CD4-positive, alpha-beta T cell (primary cell): ENCODE measurements at regions not wholly inside any gene's neighbourhood (a gene's known extent, or its start where the extent isn't known, plus 50 kb on each side); places are given as distances from the start of the nearest gene placed in this dataset.

Experiments used
- ATAC-seq: fragments of 200-7000 bp; cut with Tn5 transposase; one replicate; pipeline ENCODE4 v1.10.0; 2022; ENCODE audit warnings: mild to moderate bottlenecking; ENCODE audit not compliant: poor library complexity
- CTCF ChIA-PET: fragments of 350-600 bp; sonication (Branson Sonifier 250); formaldehyde crosslinking; loops from one replicate; lab custom pipeline; 2021; ENCODE audit warnings: antibody characterized with exemption, inconsistent platforms; lab: Charles Lee
- POLR2A ChIA-PET: fragments of 350-600 bp; sonication (Branson Sonifier 250); formaldehyde crosslinking; loops from one replicate; lab custom pipeline; 2021; ENCODE audit warnings: antibody characterized with exemption, inconsistent platforms; lab: Charles Lee
- DNase-seq, 14 experiments: peaks; one replicate each; pipeline ENCODE4 v3.0.0-alpha.2; 2013 to 2020; ENCODE audit warnings: mixed read lengths in 2 of 14
- H3K27ac ChIP-seq, 2 donors: one replicate each; pipeline versions ENCODE4 v1.5.1 to v1.7.0; 2013; ENCODE audit warnings: low read length in 2 of 2, low read depth in 1 of 2, mild to moderate bottlenecking in 1 of 2
- H3K27me3 ChIP-seq, 2 experiments: 1 replicate in 1 of 2; 2 replicates in 1 of 2; pipeline versions ENCODE4 v1.6.1 to v1.7.0; 2013; ENCODE audit warnings: low read length in 2 of 2, control low read depth in 1 of 2, mild to moderate bottlenecking in 1 of 2, moderate library complexity in 1 of 2; ENCODE audit not compliant: insufficient read depth in 2 of 2, control insufficient read depth in 1 of 2
- H3K36me3 ChIP-seq: one replicate; pipeline ENCODE4 v1.6.1; 2013; ENCODE audit warnings: low read length, control low read depth; ENCODE audit not compliant: insufficient read depth
- H3K4me1 ChIP-seq: one replicate; pipeline ENCODE4 v1.6.1; 2013; ENCODE audit warnings: low read length, control low read depth; ENCODE audit not compliant: insufficient read depth
- H3K4me3 ChIP-seq: one replicate; pipeline ENCODE4 v1.5.1; 2013; ENCODE audit warnings: mild to moderate bottlenecking, low read length, moderate library complexity
- H3K9me3 ChIP-seq, 2 experiments: 1 replicate in 1 of 2; 2 replicates in 1 of 2; pipeline versions ENCODE4 v1.6.1 to v1.7.0; 2013; ENCODE audit warnings: low read length in 2 of 2, mild to moderate bottlenecking in 2 of 2, control low read depth in 1 of 2, moderate library complexity in 1 of 2; ENCODE audit not compliant: control insufficient read depth in 1 of 2, insufficient read depth in 1 of 2
- H3K27ac Mint-ChIP-seq: one replicate; pipeline ENCODE4 v1.8.0; 2020; ENCODE audit warnings: mixed read lengths
- H3K27me3 Mint-ChIP-seq: one replicate; pipeline ENCODE4 v1.8.0; 2021; ENCODE audit warnings: mixed read lengths
- H3K36me3 Mint-ChIP-seq: one replicate; pipeline ENCODE4 v1.8.0; 2021; ENCODE audit warnings: low read depth, mixed read lengths
- H3K4me1 Mint-ChIP-seq: one replicate; pipeline ENCODE4 v1.8.0; 2021; ENCODE audit warnings: low read depth, mixed read lengths
- H3K4me3 Mint-ChIP-seq: one replicate; pipeline ENCODE4 v1.8.0; 2020; ENCODE audit warnings: mild to moderate bottlenecking, mixed read lengths
- H3K9me3 Mint-ChIP-seq: one replicate; pipeline ENCODE4 v1.8.0; 2020; ENCODE audit warnings: mixed read lengths
- intact Hi-C, 2 experiments: fragments of 100-400 bp; cut with DNase I in 1 of 2; cut with micrococcal nuclease in 1 of 2; formaldehyde crosslinking; loops; one replicate each; pipeline versions ENCODE4 v1.15.1 to v1.9.0; 2023 to 2025; cut with DNase I, micrococcal nuclease
- TF ChIP-seq, protein P1 (sequence below): fragments of 200-600 bp; IDR thresholded peaks from one replicate; pipeline ENCODE4 v1.8.0; 2022; ENCODE audit warnings: antibody characterized with exemption, mild to moderate bottlenecking

DNA sequence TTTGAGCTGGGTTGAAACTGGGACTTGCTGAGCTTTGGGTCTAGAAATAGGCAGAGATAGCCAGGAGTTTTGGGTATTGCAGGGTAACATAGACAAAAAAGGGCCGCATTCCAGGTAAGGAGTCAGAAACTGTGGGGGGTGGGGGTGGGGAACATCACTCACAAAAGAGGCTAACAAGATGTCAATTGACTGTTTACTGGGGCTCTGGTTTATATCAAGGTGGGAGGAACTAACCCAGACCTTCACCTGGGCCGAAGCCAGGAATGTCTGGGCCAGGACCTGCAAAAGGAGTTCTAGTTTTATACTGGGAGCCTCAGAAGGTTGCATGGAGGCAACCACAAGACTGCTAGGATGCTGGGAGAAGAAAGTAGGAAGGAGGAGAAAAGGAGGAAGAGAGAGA, 154.4 kb downstream of the EMP1 start:
- CTCF ChIA-PET, result interaction anchor here (0.6 kb wide), 1 partner anchor 9 kb away, joined by 3 read pairs; no protein-coding TSS in a partner anchor
- DNase-seq (no peak), ATAC-seq (no peak)

DNA sequence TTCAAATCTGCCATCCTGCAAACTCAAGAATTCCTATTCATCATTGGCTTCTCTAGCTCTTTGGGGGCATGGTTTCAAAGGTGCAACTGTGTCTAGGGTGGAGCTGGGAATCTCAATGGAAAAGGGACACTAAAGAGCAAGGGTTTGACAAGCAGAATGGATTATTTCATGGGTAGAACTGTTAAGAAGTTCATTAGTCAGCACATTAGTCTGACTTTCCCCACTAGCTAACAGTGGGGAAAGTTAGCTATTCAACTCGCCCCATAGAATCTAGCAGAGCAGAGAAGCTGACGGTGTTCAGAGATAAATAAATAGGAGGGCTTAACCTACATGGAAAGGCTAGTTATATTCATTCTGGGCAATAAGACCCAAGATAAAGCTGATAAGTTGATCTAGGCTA, 153.9 kb downstream of the EMP1 start:
- Histone ChIP-seq H3K27ac (no peak overlapping the region), H3K36me3 (no peaks in the 10 kb centered on the region), H3K9me3 (no peaks in the 10 kb centered on the region), H3K4me1 (no peaks in the 10 kb centered on the region), H3K4me3 (no peak overlapping the region), H3K27me3 (peaks cover 7 to 13% of the 10 kb centered on the region in 2 experiments)
- no peaks in the 10 kb centered on the region for H3K36me3 Mint-ChIP-seq
- no peak overlapping the region for H3K4me3 Mint-ChIP-seq
- TF ChIP-seq, protein P1, sequence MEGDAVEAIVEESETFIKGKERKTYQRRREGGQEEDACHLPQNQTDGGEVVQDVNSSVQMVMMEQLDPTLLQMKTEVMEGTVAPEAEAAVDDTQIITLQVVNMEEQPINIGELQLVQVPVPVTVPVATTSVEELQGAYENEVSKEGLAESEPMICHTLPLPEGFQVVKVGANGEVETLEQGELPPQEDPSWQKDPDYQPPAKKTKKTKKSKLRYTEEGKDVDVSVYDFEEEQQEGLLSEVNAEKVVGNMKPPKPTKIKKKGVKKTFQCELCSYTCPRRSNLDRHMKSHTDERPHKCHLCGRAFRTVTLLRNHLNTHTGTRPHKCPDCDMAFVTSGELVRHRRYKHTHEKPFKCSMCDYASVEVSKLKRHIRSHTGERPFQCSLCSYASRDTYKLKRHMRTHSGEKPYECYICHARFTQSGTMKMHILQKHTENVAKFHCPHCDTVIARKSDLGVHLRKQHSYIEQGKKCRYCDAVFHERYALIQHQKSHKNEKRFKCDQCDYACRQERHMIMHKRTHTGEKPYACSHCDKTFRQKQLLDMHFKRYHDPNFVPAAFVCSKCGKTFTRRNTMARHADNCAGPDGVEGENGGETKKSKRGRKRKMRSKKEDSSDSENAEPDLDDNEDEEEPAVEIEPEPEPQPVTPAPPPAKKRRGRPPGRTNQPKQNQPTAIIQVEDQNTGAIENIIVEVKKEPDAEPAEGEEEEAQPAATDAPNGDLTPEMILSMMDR, result no peak
- no peaks in the 10 kb centered on the region for H3K9me3 Mint-ChIP-seq
- CTCF ChIA-PET, result interaction anchor here (0.6 kb wide), 1 partner anchor 10 kb away, joined by 3 read pairs; no protein-coding TSS in a partner anchor
- peaks cover 48% of the 10 kb centered on the region for H3K27me3 Mint-ChIP-seq
- DNase-seq, result no peak
- ATAC-seq, result no peak
- POLR2A ChIA-PET, result no interaction called here
- H3K27ac Mint-ChIP-seq, result no peak overlapping the region
- no peaks in the 10 kb centered on the region for H3K4me1 Mint-ChIP-seq
- intact Hi-C loops, result no loop called here

More for the DNA sequence above, 154.4 kb downstream of the EMP1 start:
- Histone ChIP-seq H3K4me3 (no peak overlapping the region), H3K4me1 (no peaks in the 10 kb centered on the region), H3K27me3 (peaks cover 8 to 13% of the 10 kb centered on the region in 2 experiments), H3K27ac (no peak overlapping the region), H3K9me3 (no peaks in the 10 kb centered on the region), H3K36me3 (no peaks in the 10 kb centered on the region)
- POLR2A ChIA-PET, result no interaction called here
- Mint-ChIP-seq H3K4me3 (no peak overlapping the region), H3K27ac (no peak overlapping the region), H3K36me3 (no peaks in the 10 kb centered on the region), H3K27me3 (peaks cover 47% of the 10 kb centered on the region), H3K9me3 (no peaks in the 10 kb centered on the region), H3K4me1 (no peaks in the 10 kb centered on the region)
- TF ChIP-seq, protein P1, result no peak
- intact Hi-C loops, result no loop called here

DNA sequence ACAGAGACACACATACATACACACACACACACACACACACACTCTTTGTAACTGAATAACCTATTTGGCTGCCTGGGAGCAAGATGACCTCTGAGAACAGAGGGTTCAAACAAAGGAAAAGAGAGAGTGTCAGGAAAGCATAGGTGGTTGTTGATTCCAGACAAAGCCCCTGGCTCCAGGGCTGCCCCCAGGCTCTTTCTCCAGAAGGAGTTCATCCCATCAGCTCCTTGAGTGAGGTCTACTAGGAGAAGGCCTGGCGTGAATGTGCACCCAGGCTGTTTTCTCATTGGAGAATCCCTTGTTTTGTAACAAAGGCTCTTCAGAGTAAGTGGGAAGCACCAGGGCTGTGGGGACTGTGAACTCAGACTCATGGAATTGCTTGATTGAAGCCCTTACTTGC, 151.9 kb downstream of the EMP1 start:
- DNase-seq, result no peak
- H3K36me3 Mint-ChIP-seq, result no peaks in the 10 kb centered on the region
- H3K4me3 Mint-ChIP-seq, result no peak overlapping the region
- peaks cover 7 to 13% of the 10 kb centered on the region in 2 experiments for H3K27me3 ChIP-seq
- ATAC-seq, result no peak
- no peak overlapping the region for H3K27ac ChIP-seq
- H3K4me1 Mint-ChIP-seq, result no peaks in the 10 kb centered on the region
- intact Hi-C loops, result no loop called here
- H3K4me3 ChIP-seq, result no peak overlapping the region
- H3K4me1 ChIP-seq, result no peaks in the 10 kb centered on the region
- TF ChIP-seq, protein P1, result no peak
- POLR2A ChIA-PET, result interaction anchor here (0.6 kb wide), 1 partner anchor 446 kb away, joined by 4 read pairs; no protein-coding TSS in a partner anchor
- CTCF ChIA-PET, result no interaction called here
- no peak overlapping the region for H3K27ac Mint-ChIP-seq
- no peaks in the 10 kb centered on the region for H3K9me3 ChIP-seq
- H3K27me3 Mint-ChIP-seq, result peaks cover 51% of the 10 kb centered on the region
- H3K36me3 ChIP-seq, result no peaks in the 10 kb centered on the region
- no peaks in the 10 kb centered on the region for H3K9me3 Mint-ChIP-seq
